HepG2 (cell line): ENCODE measurements at regions not wholly inside any gene's neighbourhood (a gene's known extent, or its start where the extent isn't known, plus 50 kb on each side); places are given as distances from the start of the nearest gene placed in this dataset.

Source experiments
- ATAC-seq: fragments of 200-7000 bp; cut with Tn5 transposase; 3 replicates; pipeline ENCODE4 v1.9.1; 2020; ENCODE audit warnings: mild to moderate bottlenecking, moderate library complexity
- BruUV-seq: library from RNA; stranded (reverse); fragments of 400-500 nt; replicated peaks from 2 replicates; lab custom pipeline; 2021; lab: Mats Ljungman, UMichigan
- CTCF ChIA-PET: fragments of 300-600 bp; formaldehyde crosslinking; extraction: SDS; loops from one replicate; lab custom pipeline; 2021; ENCODE audit warnings: low total read pairs, inconsistent platforms, low intra/inter-chr PET ratio; lab: Yijun Ruan, JAX
- POLR2A ChIA-PET: fragments of 350-600 bp; sonication (Branson Sonifier 250); formaldehyde crosslinking; loops from one replicate; lab custom pipeline; 2020; ENCODE audit warnings: antibody characterized with exemption, inconsistent platforms; lab: Yijun Ruan, JAX
- DNase-seq: peaks from one replicate; pipeline ENCODE4 v3.0.0-alpha.2; 2015; ENCODE audit warnings: low spot score
- FAIRE-seq: peaks from 3 replicates; lab custom pipeline; 2011; peaks lifted over from hg19 to GRCh38; lab: Jason Lieb, UNC
- H2AFZ ChIP-seq: one replicate; pipeline ENCODE4 v1.6.1; 2011; ENCODE audit warnings: low read length, inconsistent platforms
- H3K27ac ChIP-seq: fragments of 300-600 bp; 3 replicates; pipeline ENCODE4 v1.8.0; 2011; ENCODE audit warnings: mixed run types, mild to moderate bottlenecking, mixed read lengths, low read length, inconsistent platforms; ENCODE audit not compliant: insufficient read depth; ENCODE audit errors: extremely low read length
- H3K27me3 ChIP-seq, 2 experiments: fragments of 200-600 bp in 1 of 2; 2 replicates in 1 of 2; 3 replicates in 1 of 2; pipeline versions ENCODE4 v1.6.0 to v1.8.0; 2011; ENCODE audit warnings: low read length in 2 of 2, mild to moderate bottlenecking in 2 of 2, moderate library complexity in 2 of 2, inconsistent platforms in 1 of 2; ENCODE audit not compliant: insufficient read depth in 2 of 2, control insufficient read depth in 1 of 2
- H3K36me3 ChIP-seq, 2 experiments: fragments of 200-600 bp in 1 of 2; replicated peaks in 1 of 2; 2 replicates in 1 of 2; 3 replicates in 1 of 2; pipeline versions ENCODE4 v1.5.1 to v1.8.0; 2011; ENCODE audit warnings: low read length in 2 of 2, inconsistent platforms in 1 of 2; ENCODE audit not compliant: insufficient read depth in 2 of 2, control insufficient read depth in 1 of 2
- H3K4me1 ChIP-seq: 2 replicates; pipeline ENCODE4 v1.5.1; 2012; ENCODE audit warnings: low read length, inconsistent platforms; ENCODE audit not compliant: insufficient read depth
- H3K4me2 ChIP-seq: 2 replicates; pipeline ENCODE4 v1.6.0; 2011; ENCODE audit warnings: low read depth, low read length, inconsistent platforms
- H3K4me3 ChIP-seq, 3 experiments: fragments of 200-600 bp in 1 of 3; sonication (generic), shearing (Covaris generic) in 1 of 3; replicated peaks in 1 of 3; 2 replicates each; pipeline ENCODE4 v1.5.1; 2011 to 2016; ENCODE audit warnings: low read length in 3 of 3, inconsistent platforms in 2 of 3, low read depth in 2 of 3, mild to moderate bottlenecking in 2 of 3, control low read depth in 1 of 3, mixed read lengths in 1 of 3; ENCODE audit not compliant: insufficient read depth in 1 of 3
- H3K79me2 ChIP-seq: one replicate; pipeline ENCODE4 v1.6.1; 2011; ENCODE audit warnings: low read length, inconsistent platforms; ENCODE audit not compliant: insufficient read depth
- H3K9ac ChIP-seq: 2 replicates; pipeline ENCODE4 v1.6.0; 2011; ENCODE audit warnings: mild to moderate bottlenecking, low read depth, low read length, inconsistent platforms; ENCODE audit not compliant: insufficient read depth
- H3K9me3 ChIP-seq: 2 replicates; pipeline ENCODE4 v1.5.1; 2012; ENCODE audit warnings: mild to moderate bottlenecking, low read length
- H4K20me1 ChIP-seq: 2 replicates; pipeline ENCODE4 v1.6.0; 2011; ENCODE audit warnings: inconsistent platforms, mild to moderate bottlenecking, low read length, moderate library complexity; ENCODE audit not compliant: insufficient read depth
- ARHGAP35 ChIP-seq: sonication (generic); formaldehyde crosslinking; IDR thresholded peaks from 2 replicates; pipeline ENCODE4 v1.9.0; 2022; ENCODE audit warnings: mild to moderate bottlenecking, inconsistent platforms, moderate library complexity, missing genetic modification reagents, borderline replicate concordance
- PAX8 ChIP-seq: sonication (generic); formaldehyde crosslinking; IDR thresholded peaks from 2 replicates; pipeline ENCODE4 v1.8.0; 2022; ENCODE audit warnings: mild to moderate bottlenecking, missing genetic modification reagents, borderline replicate concordance
- RELA ChIP-seq: sonication (generic); formaldehyde crosslinking; IDR thresholded peaks from 2 replicates; pipeline ENCODE4 v1.4.0; 2020; ENCODE audit warnings: missing genetic modification reagents
- XBP1 ChIP-seq: sonication (generic); formaldehyde crosslinking; IDR thresholded peaks from 2 replicates; pipeline ENCODE4 v1.5.0; 2020; ENCODE audit warnings: missing genetic modification reagents
- ZNF331 ChIP-seq: sonication (generic); formaldehyde crosslinking; IDR thresholded peaks from 2 replicates; pipeline ENCODE4 v1.4.0; 2020; ENCODE audit warnings: missing genetic modification reagents
- ZNF720 ChIP-seq: sonication (generic); formaldehyde crosslinking; IDR thresholded peaks from 2 replicates; pipeline ENCODE4 v1.4.0; 2020; ENCODE audit warnings: missing genetic modification reagents
- ZZZ3 ChIP-seq: sonication (generic); formaldehyde crosslinking; IDR thresholded peaks from 2 replicates; pipeline ENCODE4 v1.4.0; 2020; ENCODE audit warnings: missing genetic modification reagents, mild to moderate bottlenecking, borderline replicate concordance
- in situ Hi-C: cut with HindIII; loops from 2 replicates; pipeline ENCODE4 v1.10.0; 2017; ENCODE audit warnings: low pct_unique_long_range_greater_than_20kb; ENCODE audit not compliant: extremely low pct_ligation_motif_present
- intact Hi-C: fragments of 100-400 bp; cut with micrococcal nuclease; formaldehyde crosslinking; loops from one replicate; pipeline ENCODE4 v1.10.0; 2022; ENCODE audit not compliant: unreplicated experiment
- TF ChIP-seq, protein P1 (sequence below): sonication (generic); formaldehyde crosslinking; IDR thresholded peaks from 2 replicates; pipeline ENCODE4 v1.4.0; 2020; ENCODE audit warnings: mild to moderate bottlenecking, missing genetic modification reagents, borderline replicate concordance
- TF ChIP-seq, protein P2 (sequence below), 2 experiments: fragments of 450-650 bp in 1 of 2; sonication (generic) in 1 of 2; formaldehyde crosslinking; IDR thresholded peaks; 2 replicates each; pipeline versions ENCODE4 v1.5.0 to v1.8.0; 2020 to 2022; ENCODE audit warnings: mild to moderate bottlenecking in 1 of 2, missing genetic modification reagents in 1 of 2

DNA sequence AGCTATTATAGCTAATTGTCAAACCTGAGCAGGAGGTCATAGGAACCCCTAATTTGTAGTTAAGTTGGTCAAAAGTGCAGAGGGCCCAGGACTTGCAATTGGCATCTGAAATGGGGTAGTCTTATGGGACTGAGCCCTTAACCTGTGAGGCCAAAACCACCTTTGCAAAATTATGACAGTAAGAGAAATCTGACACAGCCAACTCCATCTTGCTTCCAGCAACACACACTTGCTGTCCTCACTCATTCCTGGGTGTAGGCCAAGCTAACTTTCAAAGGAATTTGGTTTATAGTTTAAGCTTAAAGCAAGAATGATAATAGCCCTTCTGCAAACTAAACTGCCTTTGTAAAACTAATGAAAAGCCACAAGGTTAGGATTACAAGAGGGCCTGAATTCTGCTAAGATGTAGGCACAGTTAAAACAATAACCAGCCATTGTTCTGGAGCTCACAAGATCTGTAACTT is 57.6 kb upstream of the FRMD4B start:
- Histone ChIP-seq H3K4me2 (no peak overlapping the region), H3K4me1 (no peaks in the 10 kb centered on the region; the same call in 1 of the 2 replicates), H2AFZ (no peak overlapping the region), H3K27me3 (peaks cover 0 to 2% of the 10 kb centered on the region in 2 experiments; a peak in 1 of 5 replicates), H3K4me3 (no peak overlapping the region), H3K79me2 (no peaks in the 10 kb centered on the region), H3K9ac (no peak overlapping the region), H4K20me1 (no peaks in the 10 kb centered on the region), H3K36me3 (no peaks in the 10 kb centered on the region), H3K9me3 (no peaks in the 10 kb centered on the region), H3K27ac (no peak overlapping the region)
- TF ChIP-seq ZZZ3 (CRISPR knock-in tag) (no peak), ZNF720 (CRISPR knock-in tag) (no peak), XBP1 (CRISPR knock-in tag) (no peak), RELA (CRISPR knock-in tag) (no peak), ZNF331 (no peak), PAX8 (CRISPR knock-in tag) (no peak), ARHGAP35 (CRISPR knock-in tag) (no peak)
- TF ChIP-seq, protein P1, sequence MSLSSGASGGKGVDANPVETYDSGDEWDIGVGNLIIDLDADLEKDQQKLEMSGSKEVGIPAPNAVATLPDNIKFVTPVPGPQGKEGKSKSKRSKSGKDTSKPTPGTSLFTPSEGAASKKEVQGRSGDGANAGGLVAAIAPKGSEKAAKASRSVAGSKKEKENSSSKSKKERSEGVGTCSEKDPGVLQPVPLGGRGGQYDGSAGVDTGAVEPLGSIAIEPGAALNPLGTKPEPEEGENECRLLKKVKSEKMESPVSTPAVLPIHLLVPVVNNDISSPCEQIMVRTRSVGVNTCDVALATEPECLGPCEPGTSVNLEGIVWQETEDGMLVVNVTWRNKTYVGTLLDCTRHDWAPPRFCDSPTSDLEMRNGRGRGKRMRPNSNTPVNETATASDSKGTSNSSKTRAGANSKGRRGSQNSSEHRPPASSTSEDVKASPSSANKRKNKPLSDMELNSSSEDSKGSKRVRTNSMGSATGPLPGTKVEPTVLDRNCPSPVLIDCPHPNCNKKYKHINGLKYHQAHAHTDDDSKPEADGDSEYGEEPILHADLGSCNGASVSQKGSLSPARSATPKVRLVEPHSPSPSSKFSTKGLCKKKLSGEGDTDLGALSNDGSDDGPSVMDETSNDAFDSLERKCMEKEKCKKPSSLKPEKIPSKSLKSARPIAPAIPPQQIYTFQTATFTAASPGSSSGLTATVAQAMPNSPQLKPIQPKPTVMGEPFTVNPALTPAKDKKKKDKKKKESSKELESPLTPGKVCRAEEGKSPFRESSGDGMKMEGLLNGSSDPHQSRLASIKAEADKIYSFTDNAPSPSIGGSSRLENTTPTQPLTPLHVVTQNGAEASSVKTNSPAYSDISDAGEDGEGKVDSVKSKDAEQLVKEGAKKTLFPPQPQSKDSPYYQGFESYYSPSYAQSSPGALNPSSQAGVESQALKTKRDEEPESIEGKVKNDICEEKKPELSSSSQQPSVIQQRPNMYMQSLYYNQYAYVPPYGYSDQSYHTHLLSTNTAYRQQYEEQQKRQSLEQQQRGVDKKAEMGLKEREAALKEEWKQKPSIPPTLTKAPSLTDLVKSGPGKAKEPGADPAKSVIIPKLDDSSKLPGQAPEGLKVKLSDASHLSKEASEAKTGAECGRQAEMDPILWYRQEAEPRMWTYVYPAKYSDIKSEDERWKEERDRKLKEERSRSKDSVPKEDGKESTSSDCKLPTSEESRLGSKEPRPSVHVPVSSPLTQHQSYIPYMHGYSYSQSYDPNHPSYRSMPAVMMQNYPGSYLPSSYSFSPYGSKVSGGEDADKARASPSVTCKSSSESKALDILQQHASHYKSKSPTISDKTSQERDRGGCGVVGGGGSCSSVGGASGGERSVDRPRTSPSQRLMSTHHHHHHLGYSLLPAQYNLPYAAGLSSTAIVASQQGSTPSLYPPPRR (CRISPR knock-in tag) = no peak
- TF ChIP-seq, protein P2, sequence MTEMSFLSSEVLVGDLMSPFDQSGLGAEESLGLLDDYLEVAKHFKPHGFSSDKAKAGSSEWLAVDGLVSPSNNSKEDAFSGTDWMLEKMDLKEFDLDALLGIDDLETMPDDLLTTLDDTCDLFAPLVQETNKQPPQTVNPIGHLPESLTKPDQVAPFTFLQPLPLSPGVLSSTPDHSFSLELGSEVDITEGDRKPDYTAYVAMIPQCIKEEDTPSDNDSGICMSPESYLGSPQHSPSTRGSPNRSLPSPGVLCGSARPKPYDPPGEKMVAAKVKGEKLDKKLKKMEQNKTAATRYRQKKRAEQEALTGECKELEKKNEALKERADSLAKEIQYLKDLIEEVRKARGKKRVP (CRISPR knock-in tag; IDR thresholded peaks at IDR 0.05) = no peak
- CTCF ChIA-PET = no interaction called here
- ATAC-seq (no peak), FAIRE-seq (no peak), DNase-seq (no peak)
- POLR2A ChIA-PET = no interaction called here
- BruUV-seq = no TSS peak
- in situ Hi-C loops (no loop called here), intact Hi-C loops (no loop called here)
